Tibial nerve (tissue), 4 donors: ENCODE measurements at regions not wholly inside any gene's neighbourhood (a gene's known extent, or its start where the extent isn't known, plus 50 kb on each side); places are given as distances from the start of the nearest gene placed in this dataset.

ENCODE experiments used
- CTCF ChIP-seq, 5 experiments: fragments of 200-600 bp in 3 of 5; fragments of 450-650 bp in 2 of 5; sonication (generic) in 3 of 5; IDR thresholded peaks; one replicate each; pipeline ENCODE4 v1.5.1; 2016 to 2019; ENCODE audit warnings: antibody characterized with exemption in 5 of 5, mild to moderate bottlenecking in 3 of 5, moderate library complexity in 2 of 5
- EP300 ChIP-seq, 2 donors: sonication (generic); formaldehyde crosslinking; IDR thresholded peaks; one replicate each; pipeline ENCODE4 v1.6.1; 2017; ENCODE audit warnings: antibody characterized with exemption in 2 of 2, mild to moderate bottlenecking in 1 of 2

DNA sequence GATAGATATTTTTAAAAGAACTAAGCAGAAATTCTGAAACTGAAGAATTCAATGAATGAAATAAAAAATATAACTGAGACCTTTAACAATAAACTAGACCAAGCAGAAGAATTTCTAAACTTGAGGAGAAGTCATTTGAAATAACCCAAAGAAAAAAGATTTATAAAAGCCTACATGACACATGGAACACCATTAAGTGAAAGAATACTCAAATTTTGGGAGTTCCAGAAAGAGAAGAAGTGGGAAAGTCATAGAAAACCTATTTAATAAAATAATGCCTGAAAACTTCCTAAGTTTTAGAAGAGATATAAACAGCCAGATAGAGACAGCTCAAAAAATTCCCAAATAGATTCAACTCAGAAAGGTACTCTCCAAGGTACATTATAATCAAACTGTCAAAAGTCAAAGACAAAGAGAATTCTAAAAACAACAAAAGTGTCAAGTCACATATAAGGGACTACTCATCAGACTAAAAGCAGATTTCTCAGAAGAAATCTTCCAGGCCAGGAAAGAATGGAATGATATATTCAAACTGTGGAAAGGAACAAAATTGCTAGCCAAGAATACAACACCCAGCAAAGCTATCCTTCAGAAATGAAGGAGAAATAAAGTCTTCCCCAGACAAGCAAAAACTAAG lies 72.9 kb upstream of the GNAZ start:
- TF ChIP-seq CTCF (IDR thresholded peaks at IDR 0.05): no peak
- no peak for TF ChIP-seq EP300 (IDR thresholded peaks at IDR 0.05)
